NCI-H1092 (cell line): ENCODE measurements at regions not wholly inside any gene's neighbourhood (a gene's known extent, or its start where the extent isn't known, plus 50 kb on each side); places are given as distances from the start of the nearest gene placed in this dataset.
"Not testable (repeated sequence)": the region's sequence is repeated elsewhere in the genome, so short reads cannot be mapped to it uniquely, and the experiment has no call there.

Source experiments
- DNase-seq: peaks from one replicate; lab custom pipeline; 2025; lab: John Stamatoyannopoulos, UW

DNA sequence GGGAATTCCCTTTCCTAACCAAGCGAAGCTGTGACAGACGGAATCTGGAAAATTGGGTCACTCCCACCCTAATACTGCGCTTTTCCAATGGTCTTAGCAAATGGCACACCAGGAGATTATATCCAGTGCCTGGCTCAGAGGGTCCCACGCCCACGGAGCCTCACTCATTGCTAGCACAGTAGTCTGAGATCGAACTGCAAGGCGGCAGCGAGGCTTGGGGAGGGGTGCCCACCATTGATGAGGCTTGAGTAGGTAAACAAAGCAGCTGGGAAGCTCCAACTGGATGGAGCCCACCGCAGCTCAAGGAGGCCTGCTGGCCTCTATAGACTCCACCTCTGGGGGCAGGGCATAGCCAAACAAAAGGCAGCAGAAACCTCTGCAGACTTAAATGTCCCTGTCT, 523.9 kb downstream of the KCNH5 start:
- DNase-seq, result not testable (repeated sequence)

DNA sequence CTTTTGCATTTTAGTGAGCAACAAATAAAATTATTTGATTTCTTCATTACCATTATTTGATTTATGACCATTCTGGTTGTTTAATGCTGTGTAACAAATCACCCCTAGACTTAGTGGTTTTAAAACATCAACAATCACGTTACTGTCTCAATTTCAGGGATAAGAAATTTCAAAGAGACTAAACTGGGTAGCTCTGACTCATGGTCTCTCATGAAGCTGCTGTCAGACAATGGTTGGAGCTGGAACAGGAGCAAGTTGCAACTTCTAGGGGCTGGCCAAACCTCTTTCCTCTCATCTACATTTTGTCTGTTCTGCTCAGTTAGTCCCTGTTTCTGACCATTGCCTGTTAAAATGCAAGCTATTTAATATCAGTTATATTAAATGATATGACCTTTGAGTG, 517.0 kb downstream of the KCNH5 start:
- no peak for DNase-seq

DNA sequence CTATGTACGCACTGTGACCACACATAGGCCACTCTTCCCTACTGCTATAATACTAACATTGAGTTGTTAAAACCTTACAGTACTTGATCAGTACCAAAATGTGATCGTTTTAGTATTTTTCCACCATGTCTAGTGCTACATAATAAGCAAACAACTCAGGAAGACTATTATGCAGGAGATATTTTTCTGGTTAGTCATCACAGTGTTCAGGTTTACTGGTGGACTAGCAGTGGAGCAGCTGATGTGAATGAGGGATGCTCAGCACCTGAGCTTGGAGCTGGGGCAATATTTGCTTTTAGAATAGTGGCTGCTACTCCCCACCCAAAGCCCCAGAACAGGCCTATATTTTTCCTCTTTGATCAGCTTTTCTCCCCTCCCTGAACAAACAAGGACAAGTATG, 513.1 kb downstream of the KCNH5 start:
- DNase-seq, result no peak

DNA sequence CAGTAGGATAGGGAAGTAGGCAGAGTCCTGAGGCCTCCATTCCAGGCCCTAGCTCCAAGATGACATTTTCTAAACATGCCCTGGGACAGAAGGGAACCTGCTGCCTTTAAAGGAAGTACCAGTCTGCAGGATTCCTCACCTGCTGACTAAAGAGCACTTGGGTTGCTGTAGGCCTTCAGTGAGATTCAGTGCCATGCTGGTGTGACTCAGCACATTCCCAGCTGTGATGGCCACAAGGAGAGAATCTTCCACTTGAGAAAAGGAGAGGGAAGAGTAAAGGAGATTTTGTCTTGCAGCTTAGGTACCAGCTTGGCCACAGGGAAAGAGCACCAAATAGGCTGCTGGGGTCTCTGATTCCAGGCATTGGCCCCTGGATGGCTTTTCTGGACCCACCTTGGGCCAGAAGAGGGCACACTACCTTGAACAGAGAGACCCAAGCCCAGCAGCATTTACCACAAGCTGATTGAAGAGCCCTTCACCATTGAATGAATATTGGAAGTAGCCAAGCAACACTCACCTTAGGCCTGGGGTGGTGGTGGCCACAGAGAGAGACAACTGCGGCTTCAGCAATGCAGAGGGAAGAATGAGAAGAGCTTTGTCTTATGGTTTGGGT, 498.3 kb downstream of the KCNH5 start:
- DNase-seq, result no peak

DNA sequence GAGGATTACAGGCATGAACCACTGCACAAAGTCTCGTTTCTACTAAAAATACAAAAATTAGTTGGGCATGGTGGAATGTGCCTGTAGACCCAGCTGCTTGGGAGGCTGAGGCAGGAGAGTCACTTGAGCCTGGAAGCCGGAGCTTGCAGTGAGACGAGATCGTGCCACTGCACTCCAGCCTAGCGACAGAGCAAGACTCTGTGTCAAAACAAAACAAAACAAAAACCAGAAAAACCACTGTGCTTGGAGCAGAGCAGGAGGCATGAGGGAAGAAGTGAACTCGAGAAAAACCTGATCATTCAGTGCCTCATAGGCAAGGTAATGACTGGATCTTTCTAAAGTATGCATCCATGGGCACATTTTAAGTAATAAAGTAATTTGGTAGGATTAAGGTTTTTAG, 487.8 kb downstream of the KCNH5 start:
- no peak for DNase-seq

DNA sequence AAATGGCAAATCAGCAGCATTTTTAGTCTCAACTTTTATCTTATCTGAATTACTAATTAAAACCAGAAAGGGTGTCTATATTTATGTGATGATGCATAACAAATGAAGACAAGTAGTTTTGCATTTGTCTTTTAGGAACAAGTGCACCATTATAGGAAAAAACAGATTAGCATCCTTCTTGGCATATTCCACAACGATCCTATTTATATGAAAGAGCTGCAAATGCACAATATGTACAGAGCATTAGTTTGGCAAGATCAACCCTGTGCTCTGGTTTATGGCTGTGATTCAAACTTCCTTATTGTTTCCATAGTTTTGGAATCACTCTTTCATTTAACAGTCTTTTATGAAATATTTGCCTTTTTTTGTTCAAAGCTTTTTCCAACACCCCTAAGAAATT, 486.8 kb downstream of the KCNH5 start:
- DNase-seq, result no peak

DNA sequence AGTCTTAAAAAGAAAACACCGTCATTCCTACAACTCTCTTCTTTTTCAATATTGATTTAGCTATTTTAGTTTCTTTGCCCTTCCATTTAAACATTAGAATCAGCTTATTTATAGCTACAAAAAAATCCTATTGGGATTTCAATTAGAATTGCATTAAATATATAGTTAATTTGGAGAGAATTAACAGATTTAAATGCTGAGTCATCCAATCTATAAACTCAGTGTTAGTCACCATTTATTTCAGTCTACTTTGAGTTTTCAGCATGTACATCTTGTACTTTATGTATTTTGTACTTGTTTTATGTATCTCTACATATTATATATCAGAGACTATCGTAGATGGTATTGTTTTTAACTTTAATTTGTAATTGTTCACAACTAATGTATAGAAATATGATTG, 460.0 kb downstream of the KCNH5 start:
- DNase-seq, result no peak

DNA sequence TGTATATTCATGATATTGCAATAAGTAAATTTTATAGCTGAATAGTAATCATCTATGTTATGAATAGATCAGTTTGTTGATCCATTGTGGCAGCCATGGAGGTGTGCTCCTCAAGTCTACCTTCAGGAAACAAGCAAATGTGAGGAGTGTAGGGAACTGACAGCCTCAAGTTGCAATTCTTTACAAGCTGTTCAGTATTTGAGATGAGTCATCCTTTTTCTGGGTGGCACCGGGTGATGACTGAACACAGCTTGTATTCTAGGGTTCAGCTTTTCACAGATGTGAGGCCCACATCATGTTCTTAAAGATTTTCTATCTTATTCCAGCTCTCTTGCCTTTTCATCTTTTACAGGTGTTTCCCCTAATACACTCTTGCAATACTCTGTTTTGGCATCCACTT, 452.4 kb downstream of the KCNH5 start:
- DNase-seq, result no peak

DNA sequence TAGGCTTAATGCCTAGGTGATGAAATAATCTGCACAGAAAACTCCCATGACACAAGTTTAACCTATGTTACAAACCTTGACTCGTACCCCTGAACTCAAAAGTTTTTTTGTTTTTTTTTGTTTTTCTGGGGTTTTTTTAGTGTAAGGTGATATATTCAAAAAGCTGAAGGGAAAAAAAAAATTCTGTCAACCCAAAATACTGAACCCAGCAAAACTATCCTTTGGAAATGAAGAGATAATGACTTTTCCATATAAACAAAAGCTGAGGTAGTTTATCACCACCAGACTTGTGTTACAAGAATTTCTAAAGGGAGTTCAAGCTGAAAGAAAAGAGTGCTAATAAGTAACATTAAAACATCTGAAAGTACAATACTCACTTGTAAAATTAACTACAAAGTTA, 448.1 kb downstream of the KCNH5 start:
- DNase-seq, result no peak

DNA sequence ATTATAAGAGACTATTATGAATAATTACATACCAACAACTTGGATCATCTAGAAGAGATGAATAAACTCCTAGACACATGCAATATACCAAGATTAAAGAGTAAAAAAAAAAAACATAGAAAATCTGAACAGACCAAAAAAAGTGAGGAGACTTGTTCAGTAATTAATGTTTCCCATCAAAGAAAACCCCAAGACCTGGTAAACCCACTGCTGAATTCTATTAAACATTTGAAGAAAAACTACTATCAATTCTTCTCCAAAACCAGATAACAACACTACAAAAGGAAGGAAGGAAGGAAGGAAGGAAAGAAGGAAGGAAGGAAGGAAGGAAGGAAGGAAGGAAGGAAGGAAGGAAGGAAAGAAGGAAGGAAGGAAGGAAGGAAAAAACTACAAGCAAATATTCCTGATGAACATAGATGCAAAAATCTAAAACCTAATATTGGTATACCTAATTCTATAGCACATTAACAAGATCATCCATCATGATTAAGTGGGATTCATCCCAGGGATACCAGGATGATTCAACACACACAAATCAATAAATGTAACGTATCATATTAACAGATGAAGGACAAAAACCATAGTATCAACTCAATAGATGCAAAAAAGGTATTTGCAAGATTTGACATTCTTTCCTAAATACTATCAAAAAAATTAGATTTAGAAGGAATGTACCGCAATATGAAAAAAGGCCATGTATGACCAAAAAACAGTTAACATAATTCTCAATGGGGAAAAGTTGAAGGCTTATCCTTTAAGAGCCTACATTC, 445.5 kb downstream of the KCNH5 start:
- no peak for DNase-seq

DNA sequence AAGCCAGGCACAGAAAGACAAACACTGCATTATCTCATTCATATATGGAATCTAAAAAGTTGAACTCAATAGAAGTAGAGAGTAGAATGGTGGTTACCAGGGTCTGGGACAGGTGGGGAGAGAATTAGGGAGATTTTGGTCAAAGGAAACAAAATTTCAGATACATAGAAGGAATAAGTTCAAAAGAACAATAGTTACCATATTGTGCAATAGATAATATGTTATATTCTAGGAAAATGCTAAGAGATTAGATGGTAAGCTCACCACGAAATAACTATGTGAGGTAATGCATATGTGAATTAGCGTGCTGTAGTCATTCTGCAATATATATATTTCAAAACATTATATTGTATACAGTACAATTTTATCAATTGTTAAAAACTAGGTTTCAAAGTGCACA, 442.5 kb downstream of the KCNH5 start:
- DNase-seq, result no peak

DNA sequence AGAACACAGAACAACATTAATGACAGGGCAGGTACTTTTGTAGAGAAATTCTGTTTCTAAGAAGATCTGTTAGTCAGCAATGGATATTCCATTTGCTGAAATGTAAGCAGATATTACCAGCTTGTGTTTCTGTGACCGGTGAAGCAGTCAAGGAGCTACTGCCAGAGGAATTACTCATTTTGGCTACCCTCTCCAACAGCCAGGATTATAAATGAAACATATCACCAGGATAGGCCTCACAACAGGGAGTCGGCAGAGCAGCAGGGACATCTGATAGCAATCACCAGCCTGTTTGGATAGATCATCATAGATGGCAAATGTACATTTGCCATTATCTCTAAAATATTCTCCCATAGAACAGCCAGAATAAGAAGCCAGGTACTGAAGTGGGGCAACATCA, 440.7 kb downstream of the KCNH5 start:
- DNase-seq, result no peak

DNA sequence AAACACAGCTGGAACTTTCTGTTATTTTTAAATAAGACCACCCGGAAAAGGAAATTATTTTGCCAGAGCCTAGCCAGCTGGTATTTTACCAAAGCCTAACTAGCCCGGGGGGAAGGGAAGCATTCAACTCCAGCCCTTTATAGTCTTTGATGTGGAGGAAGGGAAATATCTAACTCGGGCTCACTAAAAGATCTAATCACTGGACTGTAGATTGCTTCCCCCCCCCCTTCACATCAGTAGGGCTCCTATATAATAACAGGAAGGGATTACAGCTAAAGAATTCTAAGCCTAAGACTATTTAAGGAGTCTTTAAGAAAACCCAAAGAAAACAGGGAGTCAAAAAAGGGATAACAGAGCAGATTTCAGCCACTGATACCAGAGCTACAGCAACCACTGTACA, 431.1 kb downstream of the KCNH5 start:
- DNase-seq, result no peak

DNA sequence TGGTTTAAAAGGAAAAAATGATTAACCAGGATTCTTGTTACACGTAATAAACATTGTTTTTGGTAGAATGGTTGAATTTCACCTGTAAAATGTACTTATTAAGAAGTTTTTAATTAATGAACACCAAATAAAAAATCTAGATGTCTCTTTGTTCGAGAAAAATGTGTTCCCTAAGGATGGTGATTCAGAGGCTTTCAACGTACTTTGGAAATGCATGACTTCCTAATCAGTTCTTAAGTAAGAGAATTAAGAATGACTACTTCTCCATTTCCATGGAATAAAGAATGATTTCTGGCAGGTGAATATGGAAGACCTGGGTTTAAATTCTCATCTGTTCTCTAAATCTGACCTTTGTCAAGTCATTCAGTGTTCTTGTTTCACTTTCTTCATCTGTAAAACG, 428.6 kb downstream of the KCNH5 start:
- no peak for DNase-seq

DNA sequence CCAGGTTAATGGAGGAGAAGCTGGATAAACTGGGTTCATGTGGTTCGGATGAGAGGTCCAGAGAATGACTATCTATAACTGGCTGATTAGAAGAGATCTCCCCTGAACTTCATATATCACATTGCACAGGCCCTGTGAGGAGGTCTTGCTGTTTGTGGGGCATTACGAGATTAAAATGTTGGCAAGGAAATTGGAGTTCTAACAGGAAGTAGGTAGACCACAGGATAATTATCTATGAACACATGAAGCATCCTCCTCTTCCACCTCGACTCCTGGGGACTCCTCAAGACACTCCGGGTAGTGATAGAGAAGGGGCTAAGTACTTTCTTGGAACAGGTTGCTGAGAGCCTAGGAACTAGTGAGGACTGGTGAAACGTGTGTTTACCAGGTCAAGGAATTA, 418.8 kb downstream of the KCNH5 start:
- DNase-seq, result no peak

DNA sequence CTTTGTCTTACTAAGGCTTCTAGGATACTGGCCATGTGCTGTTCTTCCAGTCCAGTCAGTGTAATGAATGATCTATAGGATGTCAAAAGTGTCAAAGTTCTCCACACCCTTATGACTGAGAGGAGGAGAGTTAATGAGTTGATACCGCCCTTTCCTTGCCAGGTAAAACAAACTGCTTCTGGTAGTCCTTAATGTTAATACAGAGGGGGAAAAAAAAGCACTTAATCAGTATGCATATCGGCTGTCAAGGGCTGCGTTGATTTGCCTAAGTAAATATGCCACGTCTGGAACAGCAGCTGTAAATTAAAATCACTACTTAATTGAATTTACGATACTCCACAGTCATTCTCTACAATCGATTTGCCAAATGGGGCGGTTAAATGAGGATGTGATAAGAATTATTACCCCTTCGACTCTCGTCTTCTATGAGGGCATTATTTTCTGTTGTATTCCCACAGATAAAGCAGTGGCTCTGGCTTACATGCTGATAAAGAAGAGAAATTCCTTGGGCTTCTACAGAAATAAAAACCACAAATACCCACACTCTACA, 416.0 kb downstream of the KCNH5 start:
- DNase-seq, result no peak

DNA sequence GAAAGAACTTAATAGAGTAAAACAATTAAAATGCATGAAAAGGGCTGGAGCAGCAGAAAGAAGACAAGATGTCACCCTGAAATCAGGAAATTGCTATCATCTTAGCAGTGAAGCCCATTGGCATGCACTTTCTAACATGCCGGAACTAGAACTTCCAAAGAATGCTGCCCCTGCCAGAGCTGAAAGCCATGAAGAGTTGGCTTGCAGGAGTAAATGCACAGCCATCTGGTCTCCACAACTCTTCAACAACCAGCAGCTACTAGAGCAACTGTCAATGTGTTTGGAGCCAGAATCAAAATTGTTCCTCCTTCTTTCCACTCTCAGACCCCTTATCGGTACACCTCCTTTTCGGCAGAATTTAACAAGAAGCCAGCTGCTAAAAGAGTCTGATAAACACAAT, 414.1 kb downstream of the KCNH5 start:
- DNase-seq, result no peak

DNA sequence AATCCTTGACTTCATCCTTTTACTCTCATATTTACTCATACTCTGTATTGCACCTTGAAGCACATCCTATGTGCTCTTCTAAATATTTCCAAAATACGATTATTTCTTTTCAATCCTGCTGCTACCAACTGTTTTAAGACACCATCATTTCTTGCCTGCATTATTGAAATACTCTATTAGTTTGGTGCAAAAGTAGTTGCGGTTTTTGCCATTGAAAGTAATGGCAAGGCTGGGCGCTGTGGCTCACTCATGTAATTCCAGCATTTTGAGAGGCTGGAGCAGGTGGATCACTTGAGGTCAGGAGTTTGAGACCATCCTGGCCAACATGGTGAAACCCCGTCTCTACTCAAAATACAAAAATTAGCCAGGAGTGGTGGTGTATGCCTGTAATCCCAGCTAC, 412.5 kb downstream of the KCNH5 start:
- DNase-seq, result no peak

DNA sequence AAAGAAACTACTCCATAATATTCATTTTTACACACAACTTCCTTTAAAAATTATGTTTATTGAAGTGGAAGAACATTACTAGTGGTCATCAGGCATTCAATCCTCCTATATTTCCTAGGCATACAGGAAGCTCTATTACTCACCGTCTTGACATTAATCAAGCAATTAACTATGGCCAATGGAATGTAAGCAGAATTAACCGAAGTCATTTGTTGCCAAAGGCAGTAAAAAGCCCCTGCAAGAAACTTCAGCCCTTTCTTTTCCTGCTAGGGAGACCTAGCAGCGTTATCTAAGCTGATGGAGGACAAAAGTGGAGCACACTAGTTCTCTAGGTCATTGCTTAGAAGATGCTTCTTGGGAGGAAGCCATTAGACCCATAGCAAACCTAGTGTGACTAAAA, 399.6 kb downstream of the KCNH5 start:
- DNase-seq, result no peak
